K562 (cell line): ENCODE measurements at regions not wholly inside any gene's neighbourhood (a gene's known extent, or its start where the extent isn't known, plus 50 kb on each side); places are given as distances from the start of the nearest gene placed in this dataset.

Experiments
- CHD1 ChIP-seq: fragments of 200-600 bp; sonication (generic); IDR thresholded peaks from one replicate; pipeline ENCODE4 v1.6.1; 2012; ENCODE audit warnings: mild to moderate bottlenecking, moderate library complexity, low read length, inconsistent platforms
- CHD4 ChIP-seq: fragments of 200-600 bp; sonication (generic); IDR thresholded peaks from 3 replicates; pipeline ENCODE4 v1.6.1; 2012; ENCODE audit warnings: low read depth, mild to moderate bottlenecking, mixed read lengths, low read length, inconsistent platforms; ENCODE audit not compliant: insufficient read depth, insufficient replicate concordance, poor library complexity, severe bottlenecking
- GATAD2B ChIP-seq: fragments of 450-650 bp; IDR thresholded peaks from 2 replicates; pipeline ENCODE4 v1.6.1; 2017; ENCODE audit warnings: mild to moderate bottlenecking, borderline replicate concordance
- HDAC6 ChIP-seq: IDR thresholded peaks from 2 replicates; pipeline ENCODE4 v1.6.1; 2012; ENCODE audit warnings: low read depth, mild to moderate bottlenecking, control low read depth, inconsistent platforms, low read length, moderate library complexity
- MEF2A ChIP-seq: IDR thresholded peaks from 2 replicates; pipeline ENCODE4 v1.6.1; 2011; ENCODE audit warnings: low read depth, mild to moderate bottlenecking, low read length, moderate library complexity; ENCODE audit not compliant: control insufficient read depth
- NRF1 ChIP-seq, 2 experiments: fragments of 450-650 bp; IDR thresholded peaks in 1 of 2; conservative IDR thresholded peaks in 1 of 2; 2 replicates each; pipeline ENCODE4 v1.6.1; 2014; ENCODE audit warnings: mild to moderate bottlenecking in 2 of 2
- ZNF274 ChIP-seq: IDR thresholded peaks from 2 replicates; pipeline ENCODE4 v1.6.1; 2011; ENCODE audit warnings: low read depth, mild to moderate bottlenecking, low read length, moderate library complexity, borderline replicate concordance
- ZNF3 ChIP-seq: fragments of 250-450 bp; sonication (Bioruptor Pico); IDR thresholded peaks from 2 replicates; pipeline ENCODE4 v1.5.0; 2021; ENCODE audit warnings: mild to moderate bottlenecking, moderate library complexity
- ZNF408 ChIP-seq: fragments of 250-450 bp; sonication (Bioruptor Pico); IDR thresholded peaks from 2 replicates; pipeline ENCODE4 v1.4.0; 2020; ENCODE audit warnings: low read depth, mild to moderate bottlenecking, moderate library complexity

- TF ChIP-seq CHD1 (no peak), CHD4 (no peak), ZNF408 (no peak), ZNF3 (CRISPR knock-in tag) (no peak), ZNF274 (no peak), NRF1 (conservative IDR thresholded peaks at IDR 0.05 in 1 of 2, IDR thresholded peaks at IDR 0.05 in 1 of 2) (no peak), HDAC6 (no peak), GATAD2B (no peak), MEF2A (no peak)
Observed at GRCh38 chr4:138032222-138032621, 209.9 kb downstream of the SLC7A11 start.
